ENCODE measurements at regions not wholly inside any gene's neighbourhood (a gene's known extent, or its start where the extent isn't known, plus 50 kb on each side); places are given as distances from the start of the nearest gene placed in this dataset.
"Not testable (repeated sequence)": the region's sequence is repeated elsewhere in the genome, so short reads cannot be mapped to it uniquely, and the experiment has no call there.

DNA sequence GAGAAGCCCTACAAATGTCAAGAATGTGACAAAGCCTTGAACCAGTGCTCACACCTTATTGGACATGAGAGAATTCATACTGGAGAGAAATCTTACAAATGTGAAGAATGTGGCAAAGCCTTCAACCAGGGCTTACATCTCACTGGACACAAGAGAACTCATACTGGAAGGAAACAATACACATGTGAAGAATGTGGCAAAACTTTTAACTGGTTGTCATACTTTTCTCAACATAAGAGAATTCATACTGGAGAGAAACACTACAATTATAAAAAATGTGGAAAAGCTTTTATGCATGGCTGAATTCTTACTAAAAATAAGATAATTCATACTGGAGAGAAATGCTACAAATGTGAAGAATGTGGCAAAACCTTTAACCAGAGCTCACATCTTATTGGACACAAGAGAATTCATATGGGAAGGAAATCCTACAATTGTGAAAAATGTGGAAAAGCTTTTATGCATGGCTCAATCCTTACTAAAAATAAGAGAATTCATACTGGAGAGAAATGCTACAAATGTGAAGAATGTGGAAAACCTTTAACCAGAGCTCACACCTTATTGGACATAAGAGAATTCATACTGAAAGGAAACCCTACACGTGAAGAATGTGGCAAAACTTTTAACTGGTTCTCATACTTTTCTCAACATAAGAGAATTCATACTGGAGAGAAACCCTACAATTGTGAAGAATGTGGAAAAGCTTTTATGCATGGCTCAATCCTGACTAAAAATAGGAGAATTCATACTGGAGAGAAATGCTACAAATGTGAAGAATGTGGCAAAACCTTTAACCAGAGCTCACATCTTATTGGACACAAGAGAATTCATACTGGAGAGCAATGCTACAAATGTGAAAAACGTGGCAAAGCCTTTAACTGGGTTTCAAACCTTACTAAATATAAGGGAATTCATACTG lies 350.6 kb upstream of the NUPR2 start:
- H3K9me3 ChIP-seq (ENCODE audit: insufficient read depth, low read length) = peaks cover 100% of the 10 kb centered on the region
- H3K4me3 ChIP-seq (ENCODE audit: insufficient read length, low read depth); H3K36me3 ChIP-seq (ENCODE audit: insufficient read depth, insufficient read length, low read length); H3K9ac ChIP-seq (ENCODE audit: insufficient read length, low read depth); H3K27me3 ChIP-seq (ENCODE audit: insufficient read depth, insufficient read length); DNase-seq (ENCODE audit: low read depth, low spot score); H3K4me1 ChIP-seq (ENCODE audit: insufficient read depth, insufficient read length): not testable (repeated sequence)
- peak; percentile 85 for TF ChIP-seq ZNF274 (IDR thresholded peaks at IDR 0.05; ENCODE audit: low read depth, low read length)

DNA sequence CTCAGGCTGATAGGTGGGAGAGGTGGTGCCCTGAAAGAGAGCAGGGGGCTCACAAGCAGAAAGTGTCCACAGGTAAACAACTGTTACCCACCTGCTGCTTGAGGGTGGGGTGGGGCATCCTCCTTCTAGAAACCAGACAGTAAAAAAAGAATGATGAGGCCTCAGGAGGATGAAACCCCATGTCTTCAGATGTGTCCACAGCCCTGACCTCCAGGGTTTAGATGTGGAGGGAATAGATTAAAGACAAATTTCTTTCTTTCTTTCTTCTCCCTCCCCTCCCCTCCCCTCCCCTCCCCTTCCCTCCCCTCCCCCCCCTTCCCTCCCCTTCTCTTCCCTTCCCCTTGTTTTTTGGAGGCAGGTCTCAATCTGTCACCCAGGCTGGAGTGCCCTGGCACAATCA lies 333.5 kb upstream of the NUPR2 start:
- H3K9me3 ChIP-seq (ENCODE audit: insufficient read depth, low read length) = peaks cover 26% of the 10 kb centered on the region
- TF ChIP-seq SUZ12 (IDR thresholded peaks at IDR 0.05; ENCODE audit: extremely low read depth, insufficient read depth, insufficient read length) (no peak), YY1 (IDR thresholded peaks at IDR 0.05; ENCODE audit: insufficient read depth, insufficient read length) (no peak), ZNF274 (IDR thresholded peaks at IDR 0.05; ENCODE audit: low read depth, low read length) (no peak)
- no peaks in the 10 kb centered on the region for H3K4me1 ChIP-seq (ENCODE audit: insufficient read depth, insufficient read length)
- no peak for DNase-seq (ENCODE audit: low read depth, low spot score)
- H3K27me3 ChIP-seq (ENCODE audit: insufficient read depth, insufficient read length) = no peaks in the 10 kb centered on the region
- H3K9ac ChIP-seq (ENCODE audit: insufficient read length, low read depth) = no peak overlapping the region
- no peaks in the 10 kb centered on the region for H3K36me3 ChIP-seq (ENCODE audit: insufficient read depth, insufficient read length, low read length)
- H3K4me3 ChIP-seq (ENCODE audit: insufficient read length, low read depth) = no peak overlapping the region

GRCh38 chr7:56447864-56448693 lies 331.9 kb upstream of the NUPR2 start:
- Histone ChIP-seq H3K4me3 (ENCODE audit: insufficient read length, low read depth) (no peak overlapping the region), H3K4me1 (ENCODE audit: insufficient read depth, insufficient read length) (no peaks in the 10 kb centered on the region), H3K9me3 (ENCODE audit: insufficient read depth, low read length) (peaks cover 31% of the 10 kb centered on the region), H3K9ac (ENCODE audit: insufficient read length, low read depth) (no peak overlapping the region), H3K36me3 (ENCODE audit: insufficient read depth, insufficient read length, low read length) (no peaks in the 10 kb centered on the region), H3K27me3 (ENCODE audit: insufficient read depth, insufficient read length) (no peaks in the 10 kb centered on the region)
- no peak for DNase-seq (ENCODE audit: low read depth, low spot score)
- TF ChIP-seq YY1 (IDR thresholded peaks at IDR 0.05; ENCODE audit: insufficient read depth, insufficient read length) (no peak), ZNF274 (IDR thresholded peaks at IDR 0.05; ENCODE audit: low read depth, low read length) (no peak), SUZ12 (IDR thresholded peaks at IDR 0.05; ENCODE audit: extremely low read depth, insufficient read depth, insufficient read length) (no peak)

DNA sequence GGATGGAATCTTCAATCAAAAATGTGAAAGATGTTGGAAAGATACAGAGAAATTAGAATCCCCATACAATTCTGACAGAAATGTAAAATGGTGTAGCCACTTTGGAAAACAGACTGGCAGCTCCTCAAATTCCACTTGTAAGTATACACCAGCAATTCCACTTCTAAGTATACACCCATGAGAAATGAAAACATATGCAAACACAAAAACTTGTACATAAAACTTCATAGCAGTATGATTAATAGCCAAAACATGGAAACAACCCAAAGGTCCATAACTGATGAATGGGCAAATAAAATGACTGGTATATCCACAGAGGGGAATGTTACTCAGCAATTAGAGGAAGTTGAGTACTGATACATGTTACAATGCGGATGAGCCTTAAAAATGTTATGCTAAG lies 304.3 kb upstream of the NUPR2 start:
- not testable (repeated sequence) for H3K9ac ChIP-seq (ENCODE audit: insufficient read length, low read depth); DNase-seq (ENCODE audit: low read depth, low spot score); H3K4me3 ChIP-seq (ENCODE audit: insufficient read length, low read depth)

DNA sequence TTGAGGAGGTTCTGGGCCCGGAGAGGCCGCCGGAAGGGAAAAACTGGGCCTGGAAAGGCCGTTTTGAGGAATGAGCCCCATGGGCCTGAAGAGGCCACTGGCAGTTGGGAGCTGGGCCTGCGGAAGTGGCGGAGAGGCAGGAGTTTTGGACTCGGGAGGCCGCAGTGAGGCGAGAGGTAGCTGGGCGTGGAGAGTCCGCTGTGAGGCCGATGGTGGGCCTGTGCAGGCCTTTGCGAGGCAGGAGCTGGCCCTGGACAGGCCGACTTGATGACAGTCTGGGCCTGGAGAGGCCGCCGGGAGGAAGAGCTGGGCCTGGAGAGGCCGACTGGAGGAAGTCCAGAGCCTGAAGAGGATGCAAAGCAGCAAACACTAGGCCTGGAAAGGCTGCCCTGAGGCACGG lies 259.0 kb upstream of the NUPR2 start:
- TF ChIP-seq YY1 (IDR thresholded peaks at IDR 0.05; ENCODE audit: insufficient read depth, insufficient read length) (no peak), SUZ12 (IDR thresholded peaks at IDR 0.05; ENCODE audit: extremely low read depth, insufficient read depth, insufficient read length) (no peak), ZNF274 (IDR thresholded peaks at IDR 0.05; ENCODE audit: low read depth, low read length) (no peak)
- no peak for DNase-seq (ENCODE audit: low read depth, low spot score)
- H3K9ac ChIP-seq (ENCODE audit: insufficient read length, low read depth) = no peak overlapping the region

More for the DNA sequence above, 304.3 kb upstream of the NUPR2 start:
- not testable (repeated sequence) for H3K4me1 ChIP-seq (ENCODE audit: insufficient read depth, insufficient read length); H3K9me3 ChIP-seq (ENCODE audit: insufficient read depth, low read length); H3K27me3 ChIP-seq (ENCODE audit: insufficient read depth, insufficient read length); H3K36me3 ChIP-seq (ENCODE audit: insufficient read depth, insufficient read length, low read length)

GRCh38 chr7:56374666-56375065 lies 258.4 kb upstream of the NUPR2 start:
- DNase-seq (ENCODE audit: low read depth, low spot score); H3K36me3 ChIP-seq (ENCODE audit: insufficient read depth, insufficient read length, low read length); H3K27me3 ChIP-seq (ENCODE audit: insufficient read depth, insufficient read length); H3K4me1 ChIP-seq (ENCODE audit: insufficient read depth, insufficient read length); H3K9ac ChIP-seq (ENCODE audit: insufficient read length, low read depth); H3K4me3 ChIP-seq (ENCODE audit: insufficient read length, low read depth); H3K9me3 ChIP-seq (ENCODE audit: insufficient read depth, low read length): not testable (repeated sequence)

More for the DNA sequence above, 259.0 kb upstream of the NUPR2 start:
- Histone ChIP-seq H3K9me3 (ENCODE audit: insufficient read depth, low read length) (peaks cover 5% of the 10 kb centered on the region; the same call in 1 of the 2 replicates), H3K4me3 (ENCODE audit: insufficient read length, low read depth) (no peak overlapping the region), H3K36me3 (ENCODE audit: insufficient read depth, insufficient read length, low read length) (no peaks in the 10 kb centered on the region), H3K27me3 (ENCODE audit: insufficient read depth, insufficient read length) (no peaks in the 10 kb centered on the region), H3K4me1 (ENCODE audit: insufficient read depth, insufficient read length) (no peaks in the 10 kb centered on the region)

GRCh38 chr7:56373314-56373713 lies 257.1 kb upstream of the NUPR2 start:
- H3K9me3 ChIP-seq (ENCODE audit: insufficient read depth, low read length); H3K9ac ChIP-seq (ENCODE audit: insufficient read length, low read depth); H3K27me3 ChIP-seq (ENCODE audit: insufficient read depth, insufficient read length): not testable (repeated sequence)

GRCh38 chr7:56371792-56372191 lies 255.6 kb upstream of the NUPR2 start:
- not testable (repeated sequence) for H3K27me3 ChIP-seq (ENCODE audit: insufficient read depth, insufficient read length); H3K36me3 ChIP-seq (ENCODE audit: insufficient read depth, insufficient read length, low read length); H3K4me1 ChIP-seq (ENCODE audit: insufficient read depth, insufficient read length); H3K4me3 ChIP-seq (ENCODE audit: insufficient read length, low read depth); H3K9ac ChIP-seq (ENCODE audit: insufficient read length, low read depth); H3K9me3 ChIP-seq (ENCODE audit: insufficient read depth, low read length); DNase-seq (ENCODE audit: low read depth, low spot score)

More at GRCh38 chr7:56373314-56373713, 257.1 kb upstream of the NUPR2 start:
- H3K4me3 ChIP-seq (ENCODE audit: insufficient read length, low read depth); H3K4me1 ChIP-seq (ENCODE audit: insufficient read depth, insufficient read length); H3K36me3 ChIP-seq (ENCODE audit: insufficient read depth, insufficient read length, low read length): not testable (repeated sequence)
- DNase-seq (ENCODE audit: low read depth, low spot score) = peak; percentile 25

DNA sequence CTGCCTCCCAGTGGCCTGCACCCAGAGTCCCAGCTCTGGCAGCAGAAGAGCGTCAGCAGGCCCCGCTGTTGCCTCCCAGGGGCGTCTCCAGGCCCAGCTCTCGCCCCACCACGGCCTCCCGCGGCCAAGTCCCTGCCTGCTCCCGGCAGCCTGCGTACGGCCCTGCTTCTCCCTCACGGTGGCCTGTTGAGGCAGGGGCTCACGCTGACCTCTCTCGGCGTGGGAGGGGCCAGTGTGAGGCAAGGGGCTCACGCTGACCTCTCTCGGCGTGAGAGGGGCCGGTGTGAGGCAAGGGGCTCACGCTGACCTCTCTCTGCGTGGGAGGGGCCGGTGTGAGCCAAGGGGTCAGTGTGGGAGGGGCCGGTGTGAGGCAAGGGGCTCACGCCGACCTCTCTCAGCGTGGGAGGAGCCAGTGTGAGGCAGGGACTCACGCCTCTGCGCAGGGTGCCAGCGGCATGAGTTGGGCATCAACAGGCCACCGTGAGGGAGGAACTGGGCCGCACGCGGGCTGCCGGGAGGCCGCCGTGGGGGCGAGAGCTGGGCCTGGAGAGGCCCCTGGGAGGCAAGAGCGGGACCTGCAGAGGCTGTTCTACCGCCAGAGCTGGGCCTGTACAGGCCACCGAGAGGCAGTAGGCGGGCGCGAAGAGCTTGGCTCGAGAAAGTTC lies 254.1 kb upstream of the NUPR2 start:
- H3K9ac ChIP-seq (ENCODE audit: insufficient read length, low read depth); H3K4me1 ChIP-seq (ENCODE audit: insufficient read depth, insufficient read length); DNase-seq (ENCODE audit: low read depth, low spot score); H3K4me3 ChIP-seq (ENCODE audit: insufficient read length, low read depth); H3K36me3 ChIP-seq (ENCODE audit: insufficient read depth, insufficient read length, low read length); H3K27me3 ChIP-seq (ENCODE audit: insufficient read depth, insufficient read length); H3K9me3 ChIP-seq (ENCODE audit: insufficient read depth, low read length): not testable (repeated sequence)

GRCh38 chr7:56367914-56368313 lies 251.7 kb upstream of the NUPR2 start:
- DNase-seq (ENCODE audit: low read depth, low spot score); H3K36me3 ChIP-seq (ENCODE audit: insufficient read depth, insufficient read length, low read length); H3K4me3 ChIP-seq (ENCODE audit: insufficient read length, low read depth); H3K9me3 ChIP-seq (ENCODE audit: insufficient read depth, low read length); H3K27me3 ChIP-seq (ENCODE audit: insufficient read depth, insufficient read length); H3K9ac ChIP-seq (ENCODE audit: insufficient read length, low read depth); H3K4me1 ChIP-seq (ENCODE audit: insufficient read depth, insufficient read length): not testable (repeated sequence)
